Fibroblast of lung (primary cell): ENCODE measurements at regions not wholly inside any gene's neighbourhood (a gene's known extent, or its start where the extent isn't known, plus 50 kb on each side); places are given as distances from the start of the nearest gene placed in this dataset.

Experiments used
- DNase-seq, 2 donors: peaks; one replicate each; pipeline versions ENCODE4 v3.0.0 to v3.0.0-alpha.2; 2010; ENCODE audit warnings: low read depth in 2 of 2
- H2AFZ ChIP-seq: 2 replicates; pipeline ENCODE4 v1.5.1; 2012; ENCODE audit warnings: low read length, control low read depth, inconsistent platforms
- H3K27ac ChIP-seq: 2 replicates; pipeline ENCODE4 v1.5.1; 2011; ENCODE audit warnings: low read length, control low read depth; ENCODE audit not compliant: insufficient read depth
- H3K27me3 ChIP-seq: 2 replicates; pipeline ENCODE4 v1.5.1; 2011; ENCODE audit warnings: mild to moderate bottlenecking, low read length; ENCODE audit not compliant: control insufficient read depth, insufficient read depth
- H3K36me3 ChIP-seq: 2 replicates; pipeline ENCODE4 v1.5.1; 2011; ENCODE audit warnings: low read length; ENCODE audit not compliant: control insufficient read depth, insufficient read depth
- H3K4me1 ChIP-seq: 2 replicates; pipeline ENCODE4 v1.5.1; 2011; ENCODE audit warnings: low read length; ENCODE audit not compliant: control insufficient read depth, insufficient read depth; ENCODE audit errors: extremely low read depth
- H3K4me2 ChIP-seq: 2 replicates; pipeline ENCODE4 v1.5.1; 2011; ENCODE audit warnings: low read length, control low read depth; ENCODE audit not compliant: insufficient read depth; ENCODE audit errors: extremely low read depth
- H3K4me3 ChIP-seq, 4 experiments: fragments of 200-600 bp in 1 of 4; sonication (generic) in 1 of 4; replicated peaks in 1 of 4; 2 replicates each; pipeline ENCODE4 v1.5.1; 2011 to 2016; ENCODE audit warnings: low read length in 4 of 4, low read depth in 3 of 4, mild to moderate bottlenecking in 3 of 4, control low read depth in 2 of 4, inconsistent platforms in 1 of 4, mixed read lengths in 1 of 4; ENCODE audit not compliant: insufficient read depth in 1 of 4; ENCODE audit errors: control extremely low read depth in 1 of 4
- H3K79me2 ChIP-seq: 2 replicates; pipeline ENCODE4 v1.5.1; 2012; ENCODE audit warnings: mild to moderate bottlenecking, low read length, inconsistent platforms; ENCODE audit not compliant: control insufficient read depth, insufficient read depth
- H3K9ac ChIP-seq: 2 replicates; pipeline ENCODE4 v1.5.1; 2011; ENCODE audit warnings: mild to moderate bottlenecking, low read length, control low read depth; ENCODE audit not compliant: insufficient read depth
- H3K9me3 ChIP-seq: 2 replicates; pipeline ENCODE4 v1.5.1; 2012; ENCODE audit warnings: low read depth, low read length; ENCODE audit not compliant: control insufficient read depth, insufficient read depth
- H4K20me1 ChIP-seq: 2 replicates; pipeline ENCODE4 v1.5.1; 2011; ENCODE audit warnings: low read length; ENCODE audit not compliant: control insufficient read depth, insufficient read depth; ENCODE audit errors: extremely low read depth
- EZH2 ChIP-seq: IDR thresholded peaks from 2 replicates; pipeline ENCODE4 v1.5.1; 2012; ENCODE audit warnings: low read length, control low read depth, mild to moderate bottlenecking; ENCODE audit errors: missing control alignments
- TF ChIP-seq, protein P1 (sequence below), 2 donors: IDR thresholded peaks in 1 of 2; conservative IDR thresholded peaks in 1 of 2; 1 replicate in 1 of 2; 2 replicates in 1 of 2; pipeline ENCODE4 v1.5.1; 2011 to 2012; ENCODE audit warnings: low read length in 2 of 2, control low read depth in 1 of 2, inconsistent platforms in 1 of 2, low read depth in 1 of 2, mild to moderate bottlenecking in 1 of 2

DNA sequence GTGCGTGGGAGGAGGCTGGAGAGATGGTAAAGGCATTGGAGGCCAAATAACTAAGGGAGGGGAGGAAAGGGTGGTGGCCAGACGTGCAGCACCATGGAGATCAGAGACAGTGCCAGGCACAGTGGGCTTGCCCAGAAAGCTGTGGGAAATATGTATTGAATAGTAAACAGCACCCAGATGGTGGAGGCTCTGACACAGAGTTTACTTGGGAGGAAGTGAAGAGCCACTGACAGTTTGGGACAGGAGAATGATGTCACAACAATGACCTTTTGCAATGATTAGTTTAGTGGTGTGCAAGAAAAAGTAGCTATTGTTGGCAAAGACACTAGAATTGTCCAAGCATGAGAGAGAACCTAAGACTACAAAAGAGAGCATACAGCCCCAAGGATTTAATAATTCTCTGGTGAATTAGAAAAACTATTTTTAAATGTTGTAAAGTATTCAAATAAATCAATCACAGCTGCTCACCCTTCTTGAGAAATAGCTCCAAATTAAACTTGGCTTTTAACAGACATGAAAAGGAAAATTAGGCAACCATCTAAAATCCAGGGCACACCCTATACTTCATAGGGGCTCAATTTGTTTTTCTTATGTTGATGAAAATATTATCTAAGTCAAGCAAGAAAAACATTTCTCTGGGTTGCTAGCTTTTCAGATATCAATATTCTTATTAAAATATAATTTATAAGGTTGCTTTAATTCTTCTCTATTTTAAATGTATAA is 458.7 kb upstream of the HNRNPA3 start:
- DNase-seq = no peak
- H2AFZ ChIP-seq = no peak overlapping the region
- H3K27me3 ChIP-seq = no peaks in the 10 kb centered on the region
- no peaks in the 10 kb centered on the region for H3K9me3 ChIP-seq
- no peaks in the 10 kb centered on the region for H3K79me2 ChIP-seq
- no peak overlapping the region for H3K27ac ChIP-seq
- H3K9ac ChIP-seq = no peak overlapping the region
- no peaks in the 10 kb centered on the region for H3K36me3 ChIP-seq
- H3K4me2 ChIP-seq = no peak overlapping the region
- no peak overlapping the region for H3K4me3 ChIP-seq
- TF ChIP-seq, protein P1, sequence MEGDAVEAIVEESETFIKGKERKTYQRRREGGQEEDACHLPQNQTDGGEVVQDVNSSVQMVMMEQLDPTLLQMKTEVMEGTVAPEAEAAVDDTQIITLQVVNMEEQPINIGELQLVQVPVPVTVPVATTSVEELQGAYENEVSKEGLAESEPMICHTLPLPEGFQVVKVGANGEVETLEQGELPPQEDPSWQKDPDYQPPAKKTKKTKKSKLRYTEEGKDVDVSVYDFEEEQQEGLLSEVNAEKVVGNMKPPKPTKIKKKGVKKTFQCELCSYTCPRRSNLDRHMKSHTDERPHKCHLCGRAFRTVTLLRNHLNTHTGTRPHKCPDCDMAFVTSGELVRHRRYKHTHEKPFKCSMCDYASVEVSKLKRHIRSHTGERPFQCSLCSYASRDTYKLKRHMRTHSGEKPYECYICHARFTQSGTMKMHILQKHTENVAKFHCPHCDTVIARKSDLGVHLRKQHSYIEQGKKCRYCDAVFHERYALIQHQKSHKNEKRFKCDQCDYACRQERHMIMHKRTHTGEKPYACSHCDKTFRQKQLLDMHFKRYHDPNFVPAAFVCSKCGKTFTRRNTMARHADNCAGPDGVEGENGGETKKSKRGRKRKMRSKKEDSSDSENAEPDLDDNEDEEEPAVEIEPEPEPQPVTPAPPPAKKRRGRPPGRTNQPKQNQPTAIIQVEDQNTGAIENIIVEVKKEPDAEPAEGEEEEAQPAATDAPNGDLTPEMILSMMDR (conservative IDR thresholded peaks at IDR 0.05 in 1 of 2, IDR thresholded peaks at IDR 0.05 in 1 of 2; ENCODE audit: low read depth in 1 of 2, low read length in 2 of 2) = no peak
- TF ChIP-seq EZH2 = no peak
- no peaks in the 10 kb centered on the region for H4K20me1 ChIP-seq
- no peaks in the 10 kb centered on the region for H3K4me1 ChIP-seq

DNA sequence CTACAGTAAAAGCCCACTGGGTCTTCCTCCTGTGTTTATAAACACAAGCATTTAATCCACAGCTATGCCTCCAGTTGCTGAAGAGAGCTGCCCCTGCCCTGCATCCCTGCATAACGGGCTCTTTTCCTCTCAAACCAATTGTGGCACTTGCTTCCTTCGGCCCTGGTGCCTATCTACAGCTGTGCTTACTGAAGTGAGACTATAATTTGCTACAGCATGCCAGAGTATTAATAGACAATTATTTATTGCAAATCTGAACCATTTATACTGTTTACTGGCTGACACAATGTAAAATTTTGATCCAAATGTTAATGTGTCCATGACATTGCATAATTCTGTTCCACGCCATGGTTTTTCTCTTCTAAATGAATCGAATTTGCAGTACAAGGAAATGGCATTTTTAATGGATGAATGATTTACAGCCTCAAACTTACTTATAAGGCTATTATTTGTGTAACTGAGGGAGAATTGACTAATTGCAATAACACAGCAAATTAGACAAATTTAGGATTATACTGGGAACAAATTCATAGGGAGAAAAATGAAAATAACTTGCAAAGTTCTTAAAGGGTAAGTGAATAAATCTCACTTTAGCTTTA is 457.0 kb upstream of the HNRNPA3 start:
- Histone ChIP-seq H3K4me3 (no peak overlapping the region), H3K27me3 (no peaks in the 10 kb centered on the region), H3K4me2 (no peak overlapping the region), H3K9me3 (no peaks in the 10 kb centered on the region), H2AFZ (no peak overlapping the region), H3K9ac (no peak overlapping the region), H3K4me1 (no peaks in the 10 kb centered on the region), H3K79me2 (no peaks in the 10 kb centered on the region), H3K27ac (no peak overlapping the region), H4K20me1 (no peaks in the 10 kb centered on the region), H3K36me3 (no peaks in the 10 kb centered on the region)
- DNase-seq = no peak
- TF ChIP-seq, protein P1 (conservative IDR thresholded peaks at IDR 0.05 in 1 of 2, IDR thresholded peaks at IDR 0.05 in 1 of 2; ENCODE audit: low read depth in 1 of 2, low read length in 2 of 2) = no peak
- TF ChIP-seq EZH2 = no peak

DNA sequence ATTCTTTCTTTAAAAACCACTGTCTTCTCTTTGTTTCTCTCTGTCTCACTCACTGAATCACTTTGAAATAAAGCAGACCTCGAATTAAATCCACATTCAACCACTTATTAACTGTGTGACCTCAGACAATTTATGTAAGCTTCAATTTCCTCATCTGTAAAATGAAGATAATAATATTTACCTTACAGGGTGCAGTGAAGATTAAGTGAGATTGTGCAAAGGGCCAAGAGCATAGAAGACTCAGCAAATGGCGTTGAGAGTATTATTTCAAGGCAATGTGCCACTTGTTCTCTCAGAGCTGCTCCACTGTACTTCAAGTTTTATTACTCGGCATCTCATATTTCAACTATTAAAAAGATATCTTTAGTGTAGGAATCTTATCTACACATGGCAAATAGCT is 454.2 kb upstream of the HNRNPA3 start:
- Histone ChIP-seq H3K27ac (no peak overlapping the region), H3K79me2 (no peaks in the 10 kb centered on the region), H4K20me1 (no peaks in the 10 kb centered on the region), H3K4me1 (no peaks in the 10 kb centered on the region), H3K27me3 (no peaks in the 10 kb centered on the region), H3K4me3 (no peak overlapping the region), H3K9ac (no peak overlapping the region), H3K4me2 (no peak overlapping the region), H2AFZ (no peak overlapping the region), H3K9me3 (no peaks in the 10 kb centered on the region), H3K36me3 (no peaks in the 10 kb centered on the region)
- TF ChIP-seq, protein P1 (conservative IDR thresholded peaks at IDR 0.05 in 1 of 2, IDR thresholded peaks at IDR 0.05 in 1 of 2; ENCODE audit: low read depth in 1 of 2, low read length in 2 of 2) = no peak
- TF ChIP-seq EZH2 = no peak
- no peak for DNase-seq
